ENCODE measurements at regions not wholly inside any gene's neighbourhood (a gene's known extent, or its start where the extent isn't known, plus 50 kb on each side); places are given as distances from the start of the nearest gene placed in this dataset.
"Not testable (repeated sequence)": the region's sequence is repeated elsewhere in the genome, so short reads cannot be mapped to it uniquely, and the experiment has no call there.

- DNase-seq (ENCODE audit: low read depth), result peak; percentile 88
Measured at GRCh38 chr14:49946320-49947141, 53.6 kb downstream of the ARF6 start.

GRCh38 chr14:49947506-49947905, 54.6 kb downstream of the ARF6 start:
- no peak for DNase-seq (ENCODE audit: low read depth)

- peak; percentile 54 for DNase-seq (ENCODE audit: low read depth)
Measured at GRCh38 chr14:49950275-49951228, 57.7 kb downstream of the ARF6 start.

GRCh38 chr14:49951229-49951607, 58.3 kb downstream of the ARF6 start:
- DNase-seq (ENCODE audit: low read depth), result no peak

- DNase-seq (ENCODE audit: low read depth), result no peak
Measured at GRCh38 chr14:49951691-49952345, 58.9 kb downstream of the ARF6 start.

GRCh38 chr14:49953196-49953595, 60.3 kb downstream of the ARF6 start:
- no peak for DNase-seq (ENCODE audit: low read depth)

GRCh38 chr14:49954171-49954631, 61.3 kb downstream of the ARF6 start:
- DNase-seq (ENCODE audit: low read depth), result no peak

GRCh38 chr14:49955024-49955423, 62.1 kb downstream of the ARF6 start:
- DNase-seq (ENCODE audit: low read depth), result no peak

GRCh38 chr14:49957089-49957852, 64.4 kb downstream of the ARF6 start:
- no peak for DNase-seq (ENCODE audit: low read depth)

GRCh38 chr14:49959822-49960408, 67.0 kb downstream of the ARF6 start:
- DNase-seq (ENCODE audit: low read depth), result no peak

- no peak for DNase-seq (ENCODE audit: low read depth)
Measured at GRCh38 chr14:49960453-49960852, 67.6 kb downstream of the ARF6 start.

- DNase-seq (ENCODE audit: low read depth), result peak; percentile 33
Measured at GRCh38 chr14:49961270-49962222, 68.7 kb downstream of the ARF6 start.

- peak; percentile 34 for DNase-seq (ENCODE audit: low read depth)
Measured at GRCh38 chr14:49962621-49963020, 69.7 kb downstream of the ARF6 start.

- not testable (repeated sequence) for DNase-seq (ENCODE audit: low read depth)
Measured at GRCh38 chr14:49965068-49965651, 72.3 kb downstream of the ARF6 start.

GRCh38 chr14:49966304-49966809, 73.5 kb downstream of the ARF6 start:
- DNase-seq (ENCODE audit: low read depth), result no peak

- DNase-seq (ENCODE audit: low read depth), result peak; percentile 28
Measured at GRCh38 chr14:49966971-49967630, 74.2 kb downstream of the ARF6 start.

- DNase-seq (ENCODE audit: low read depth), result peak; percentile 31
Measured at GRCh38 chr14:49969961-49970360, 77.1 kb downstream of the ARF6 start.

- DNase-seq (ENCODE audit: low read depth), result no peak
Measured at GRCh38 chr14:49970474-49971147, 77.7 kb downstream of the ARF6 start.
